ENCODE measurements at regions not wholly inside any gene's neighbourhood (a gene's known extent, or its start where the extent isn't known, plus 50 kb on each side); places are given as distances from the start of the nearest gene placed in this dataset.
A peak's percentile ranks its signal among the peaks of the same experiment; 100 is the strongest.

DNA sequence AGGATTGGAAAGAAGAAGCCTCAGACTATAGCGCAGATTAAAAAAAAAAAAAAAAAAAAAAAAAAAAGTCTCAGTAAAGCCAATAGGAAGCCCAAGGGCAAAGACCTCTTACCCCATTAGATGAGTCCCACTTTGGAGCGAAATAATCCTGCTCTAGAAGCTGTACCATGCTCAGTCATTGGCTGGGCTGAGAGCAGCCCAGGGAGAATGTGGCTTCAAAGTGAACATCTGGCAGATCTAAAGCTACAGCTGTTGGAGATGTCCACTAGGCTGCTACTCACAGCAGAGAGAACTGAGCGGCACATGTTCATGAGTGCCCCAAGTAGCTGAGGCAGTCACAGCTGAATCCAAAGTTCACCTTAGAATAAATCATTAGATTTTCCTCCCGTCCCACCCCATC is 560.9 kb downstream of the MED13L start:
- DNase-seq (ENCODE audit: low read depth in 4 of 4, low spot score in 2 of 4) = no peak

DNA sequence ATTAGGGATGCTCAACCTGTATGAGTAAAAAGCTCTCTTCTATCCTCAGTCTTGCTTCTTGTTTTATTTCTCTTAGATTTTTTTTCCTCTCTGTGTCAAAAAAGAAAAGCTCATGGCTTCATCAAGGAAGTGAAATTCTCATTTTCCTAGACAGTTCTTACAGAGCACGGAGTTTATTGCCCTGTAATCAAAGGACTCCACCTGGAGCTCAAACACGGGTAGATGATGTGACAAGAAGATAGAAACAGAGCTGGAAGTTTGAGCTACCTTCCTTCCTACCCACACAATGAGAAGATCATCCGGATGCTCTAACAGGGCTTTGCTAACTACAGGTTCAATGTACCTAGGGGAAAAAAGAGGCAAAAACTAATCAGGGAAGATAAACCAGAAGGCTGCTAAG is 564.8 kb downstream of the MED13L start:
- DNase-seq (ENCODE audit: low read depth in 4 of 4, low spot score in 2 of 4) = no peak

DNA sequence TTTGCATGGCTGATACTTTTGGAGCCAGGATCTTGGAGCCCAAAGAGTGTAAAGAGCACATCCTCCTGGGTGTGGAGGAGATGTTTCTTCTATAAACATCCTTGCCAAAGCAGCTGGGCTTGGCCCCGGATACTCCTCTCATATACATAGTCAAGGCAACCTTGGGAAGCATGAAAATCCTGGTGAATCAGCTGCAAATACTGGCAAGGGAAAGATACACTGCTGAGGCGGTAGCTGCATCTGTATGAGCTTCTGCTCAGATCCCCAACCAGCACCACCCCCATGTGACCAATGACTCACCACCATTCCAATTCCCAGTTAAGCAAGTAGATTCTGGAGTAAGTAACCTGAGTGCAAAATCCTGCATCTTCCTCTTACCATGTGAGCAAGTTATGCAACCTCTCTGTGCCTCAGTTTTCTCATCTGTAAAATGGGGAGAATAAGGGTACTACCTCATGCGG is 567.4 kb downstream of the MED13L start:
- no peak for DNase-seq (ENCODE audit: low read depth in 4 of 4, low spot score in 2 of 4)

DNA sequence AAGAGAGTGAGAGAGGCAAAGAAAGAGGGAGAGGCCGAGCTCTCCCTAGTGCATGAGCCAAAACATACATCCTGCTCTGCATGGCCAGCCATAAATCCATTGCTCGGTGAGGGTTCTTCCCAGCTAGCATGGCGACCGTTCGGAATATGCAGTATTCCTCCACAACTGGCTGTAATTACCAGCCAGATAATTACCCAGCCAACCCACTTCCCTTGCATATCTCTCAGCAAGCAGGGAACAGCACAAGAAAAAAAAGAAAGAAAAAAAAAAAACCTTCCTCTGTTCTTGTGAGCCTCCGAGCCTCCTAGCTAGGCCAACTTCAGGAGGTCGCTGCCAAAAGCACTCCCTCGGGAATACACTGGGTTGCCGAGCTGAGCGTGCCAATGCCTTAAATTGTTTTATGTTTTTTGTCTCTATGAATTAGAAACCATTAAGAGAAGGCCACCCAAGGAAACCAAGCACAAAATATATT is 567.9 kb downstream of the MED13L start:
- no peak for DNase-seq (ENCODE audit: low read depth in 4 of 4, low spot score in 2 of 4)

DNA sequence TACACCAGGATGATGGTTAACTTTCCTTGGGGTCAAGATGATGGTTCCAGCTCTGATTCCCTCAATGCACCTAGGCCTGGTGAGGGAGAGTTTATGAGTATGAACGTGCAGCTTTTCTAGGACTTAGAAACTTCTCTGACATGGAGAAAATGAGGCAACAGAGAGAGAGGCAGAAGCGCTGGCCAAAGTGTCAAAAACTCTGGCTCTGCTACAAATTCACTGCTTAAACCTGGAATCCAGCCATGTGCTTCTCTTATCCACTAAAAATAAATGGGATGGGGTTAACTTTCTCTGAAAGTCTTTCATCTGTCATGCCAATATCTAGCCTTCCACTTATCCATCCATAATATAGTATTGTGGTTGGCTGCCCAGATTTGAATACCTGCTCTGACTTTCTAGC is 568.7 kb downstream of the MED13L start:
- no peak for DNase-seq (ENCODE audit: low read depth in 4 of 4, low spot score in 2 of 4)

DNA sequence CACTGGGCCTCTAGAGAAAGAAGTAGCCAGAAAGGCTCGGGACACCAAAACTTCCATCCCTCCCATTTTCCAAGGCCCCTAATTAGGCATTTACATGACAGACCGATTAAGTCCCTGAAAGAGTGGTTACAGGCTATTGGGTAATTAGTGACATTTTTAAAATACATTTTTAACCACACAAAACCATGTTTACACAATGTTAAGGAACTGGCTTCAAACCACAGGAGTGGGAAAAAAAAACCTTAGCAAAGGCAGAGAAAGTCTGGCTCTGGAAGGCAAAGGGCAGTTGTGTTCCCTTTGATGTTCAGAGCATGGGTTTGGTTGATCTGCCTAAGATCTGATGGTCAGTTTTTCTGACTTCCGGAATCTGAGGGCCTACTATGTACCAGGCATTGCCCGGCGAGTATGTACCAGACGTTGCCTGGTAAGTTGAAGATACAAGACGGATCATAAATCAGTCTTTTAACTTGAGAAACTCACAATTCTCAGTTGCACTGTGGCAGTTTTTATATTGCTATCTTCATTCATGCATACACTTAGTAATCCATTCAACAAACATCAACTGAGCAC is 576.5 kb downstream of the MED13L start:
- no peak for DNase-seq (ENCODE audit: low read depth in 4 of 4, low spot score in 2 of 4)

DNA sequence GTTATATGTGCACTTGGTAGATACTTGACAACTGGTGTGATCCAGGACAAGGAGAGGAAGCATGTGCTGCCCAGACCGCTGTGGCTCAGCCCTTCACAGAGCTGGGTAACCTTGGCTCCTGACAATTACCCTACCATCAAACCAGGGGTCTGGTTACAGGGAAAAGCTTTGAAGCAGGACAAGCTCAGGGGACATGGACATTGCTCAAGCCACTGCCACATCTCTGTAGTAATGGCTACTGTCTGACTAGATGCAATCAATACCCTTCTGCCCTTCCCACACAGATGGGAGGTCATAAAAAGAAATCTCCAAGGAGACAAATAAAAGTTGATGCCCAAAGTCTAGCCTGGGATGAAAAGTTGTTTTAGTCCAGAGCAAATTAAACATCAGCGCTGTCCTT is 577.4 kb downstream of the MED13L start:
- DNase-seq (ENCODE audit: low read depth in 4 of 4, low spot score in 2 of 4) = no peak

DNA sequence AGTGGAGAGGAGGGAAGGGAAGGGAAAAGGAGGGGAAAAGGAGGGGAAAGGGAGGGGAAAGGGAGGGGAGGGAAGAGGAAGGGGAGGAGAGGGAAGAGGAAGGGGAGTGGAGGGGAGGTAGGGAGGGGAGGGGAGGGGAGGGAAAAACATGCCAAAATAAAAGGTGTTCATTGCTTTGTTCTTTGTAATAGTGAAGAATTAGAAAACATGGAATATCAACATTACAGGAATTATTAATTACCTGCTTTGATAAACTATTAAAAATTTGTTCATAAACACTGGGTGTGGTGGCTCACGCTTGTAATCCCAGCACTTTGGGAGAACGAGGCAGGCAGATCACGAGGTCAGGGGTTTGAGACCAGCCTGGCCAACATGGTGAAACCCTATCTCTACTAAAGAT is 579.2 kb downstream of the MED13L start:
- no peak for DNase-seq (ENCODE audit: low read depth in 4 of 4, low spot score in 2 of 4)

DNA sequence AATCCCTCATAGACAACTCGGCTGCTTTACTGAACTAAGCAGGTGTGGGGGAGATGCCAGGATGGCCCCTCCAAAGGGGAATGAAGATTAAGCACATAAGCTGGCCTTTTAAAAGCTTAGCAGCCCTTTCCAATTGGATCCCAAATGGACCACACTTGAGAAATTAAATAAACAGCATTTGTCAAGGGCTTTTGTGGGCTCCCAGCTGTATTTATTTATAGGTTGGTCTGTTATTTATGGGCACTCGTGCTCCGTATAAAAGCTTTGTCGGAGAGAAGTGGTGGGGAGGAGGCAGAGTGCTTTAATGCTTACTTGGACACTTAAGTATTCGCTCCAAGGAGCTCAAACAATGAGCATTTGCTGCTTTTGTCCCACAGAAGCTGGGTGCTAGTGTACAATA is 580.2 kb downstream of the MED13L start:
- DNase-seq (ENCODE audit: low read depth in 4 of 4, low spot score in 2 of 4) = peak in 1 of 4 donors; percentile 45

DNA sequence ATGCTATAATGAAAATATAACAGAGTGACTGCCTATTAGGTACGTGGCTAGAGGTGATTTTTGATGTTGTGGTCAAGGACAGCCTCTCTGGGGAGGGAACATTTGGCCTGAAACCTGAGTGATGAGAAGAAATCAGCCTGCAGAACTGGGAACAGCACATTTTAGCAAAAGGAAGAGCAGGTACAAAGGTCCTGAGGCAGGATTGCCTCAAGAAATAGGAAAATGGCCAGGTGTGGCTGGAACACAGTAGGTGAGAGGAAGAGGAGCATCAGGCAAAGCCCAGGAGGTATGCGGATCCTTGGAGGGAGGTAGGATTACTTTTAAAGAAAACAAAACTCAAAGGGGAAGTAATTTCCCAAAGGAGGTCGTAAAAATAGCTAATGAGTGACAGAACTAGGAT is 582.9 kb downstream of the MED13L start:
- DNase-seq (ENCODE audit: low read depth in 4 of 4, low spot score in 2 of 4) = no peak

DNA sequence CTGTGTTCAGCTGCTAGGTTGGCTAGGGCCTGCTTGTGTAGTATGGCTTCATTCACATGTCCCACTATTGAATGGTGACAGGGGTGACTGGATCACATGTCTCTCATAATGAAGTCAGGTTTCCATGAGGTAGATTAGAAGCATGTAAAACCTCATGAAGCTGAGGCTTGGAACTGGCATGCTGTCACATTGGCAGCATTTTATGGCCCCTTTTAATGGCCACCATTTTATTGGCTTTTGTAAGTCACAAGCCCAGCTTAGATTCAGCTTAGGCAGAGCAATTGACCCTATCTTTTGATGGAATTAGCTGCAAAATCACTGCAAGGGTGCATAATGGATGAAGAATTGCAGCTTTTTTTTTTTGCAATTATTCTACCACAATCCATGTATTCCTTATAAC is 583.5 kb downstream of the MED13L start:
- no peak for DNase-seq (ENCODE audit: low read depth in 4 of 4, low spot score in 2 of 4)

DNA sequence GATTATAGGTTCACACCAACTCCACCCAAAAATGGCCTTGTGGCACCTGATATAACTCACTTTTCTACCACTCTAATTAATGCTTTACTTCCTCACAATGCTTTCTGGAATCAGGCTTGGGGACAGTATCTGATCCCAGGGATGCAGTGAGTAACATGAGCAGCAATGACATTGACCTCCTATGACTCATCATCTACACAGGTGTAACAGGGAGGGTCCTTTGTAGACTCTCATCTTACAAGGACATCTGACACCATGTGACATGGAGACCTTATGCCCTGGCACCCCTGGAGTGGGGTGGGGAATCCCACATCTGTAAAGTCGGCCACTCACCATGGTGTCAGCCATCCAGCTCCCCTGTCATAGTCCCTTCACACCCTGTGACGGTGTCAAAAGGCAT is 586.4 kb downstream of the MED13L start:
- DNase-seq (ENCODE audit: low read depth in 4 of 4, low spot score in 2 of 4) = no peak

DNA sequence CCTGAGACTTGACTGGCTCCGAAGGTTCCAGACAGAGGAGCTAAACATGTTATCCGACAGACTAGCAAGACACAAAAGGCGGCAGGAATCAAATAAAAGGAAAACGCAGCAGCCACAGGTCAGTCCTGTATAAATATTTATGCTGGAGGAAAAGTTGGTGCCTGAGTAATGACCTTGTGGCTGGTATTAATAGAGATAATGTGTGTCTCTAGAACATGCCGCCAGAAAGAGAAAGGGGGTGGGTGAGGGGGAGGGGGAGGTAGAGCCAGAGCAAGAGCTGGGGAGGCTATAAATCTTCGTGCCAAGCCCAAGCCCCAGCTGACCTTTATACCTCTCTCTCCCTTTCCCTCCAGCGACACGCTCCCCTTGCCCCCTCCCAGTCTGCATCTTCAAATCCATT is 590.4 kb downstream of the MED13L start:
- DNase-seq (ENCODE audit: low read depth in 4 of 4, low spot score in 2 of 4) = no peak

DNA sequence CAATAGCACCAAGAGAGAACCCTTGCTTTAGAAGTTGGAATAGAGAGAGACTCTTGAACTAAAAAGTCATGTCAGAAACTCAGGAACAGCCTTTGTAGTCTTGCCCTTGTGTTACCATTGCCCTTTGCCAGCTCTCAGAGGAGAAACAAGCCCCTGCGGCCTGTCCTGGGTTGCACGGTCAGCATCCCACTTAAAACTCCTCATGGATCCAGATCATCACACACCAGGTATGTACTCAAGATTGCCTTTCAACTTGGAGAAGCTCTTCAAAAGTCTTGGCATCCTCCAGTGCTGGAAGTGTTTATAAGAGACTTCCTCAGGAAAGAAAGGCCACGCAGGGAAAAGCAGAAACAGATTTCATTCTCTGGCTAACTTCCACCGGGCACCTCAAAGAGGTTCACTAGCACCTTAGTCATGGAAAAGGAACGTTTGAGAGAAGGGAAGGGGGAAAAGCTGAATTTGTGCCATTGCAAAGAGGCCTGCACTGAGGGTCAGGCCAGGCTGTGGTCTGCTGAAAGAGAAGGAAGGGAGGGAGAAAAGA is 594.2 kb downstream of the MED13L start:
- no peak for DNase-seq (ENCODE audit: low read depth in 4 of 4, low spot score in 2 of 4)

DNA sequence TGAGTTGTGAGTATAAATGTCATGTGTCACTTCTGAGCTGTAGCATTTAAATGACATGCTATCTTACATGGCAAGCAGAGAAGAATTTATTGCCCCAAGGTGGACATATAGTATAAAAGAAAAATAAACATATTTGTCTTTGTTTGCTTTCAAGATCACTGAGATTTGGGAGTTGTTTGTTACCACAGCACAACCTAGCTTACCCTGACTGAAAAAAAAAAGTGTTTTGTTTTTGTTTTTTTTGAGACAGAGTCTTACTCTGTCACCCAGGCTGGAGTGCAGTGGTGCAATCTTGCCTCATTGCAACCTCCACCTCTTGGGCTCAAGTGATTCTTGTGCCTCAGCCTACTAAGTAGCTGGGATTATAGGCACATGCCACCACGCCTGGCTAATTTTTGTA is 596.5 kb downstream of the MED13L start:
- no peak for DNase-seq (ENCODE audit: low read depth in 4 of 4, low spot score in 2 of 4)

DNA sequence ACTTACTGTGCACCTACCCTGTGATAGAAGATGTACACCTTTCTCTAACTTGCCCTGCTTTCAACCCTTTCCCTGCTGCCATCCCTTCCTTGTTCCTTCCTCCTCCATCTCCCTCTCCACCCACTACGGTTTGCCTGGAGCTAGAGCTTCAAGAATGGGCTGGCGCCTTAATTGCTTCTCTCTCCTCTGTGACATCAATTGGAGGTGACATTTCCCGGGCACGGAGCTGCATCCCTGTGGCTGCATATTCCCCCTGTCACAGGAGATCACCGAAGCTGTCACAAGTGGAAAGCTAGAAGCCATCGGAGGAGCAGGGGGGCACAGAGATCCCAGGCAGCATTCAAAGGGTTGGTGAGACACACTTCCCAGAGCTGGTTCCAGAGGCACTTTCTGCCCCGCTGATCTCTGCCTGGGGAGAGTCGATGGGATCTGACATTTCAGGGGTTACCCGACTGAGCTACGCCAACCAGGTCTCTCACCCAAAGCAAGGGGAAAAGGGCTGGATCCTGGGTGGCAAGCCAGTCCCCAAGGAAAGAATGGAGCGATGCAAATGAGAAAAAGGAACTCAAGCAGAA is 604.9 kb downstream of the MED13L start:
- no peak for DNase-seq (ENCODE audit: low read depth in 4 of 4, low spot score in 2 of 4)

DNA sequence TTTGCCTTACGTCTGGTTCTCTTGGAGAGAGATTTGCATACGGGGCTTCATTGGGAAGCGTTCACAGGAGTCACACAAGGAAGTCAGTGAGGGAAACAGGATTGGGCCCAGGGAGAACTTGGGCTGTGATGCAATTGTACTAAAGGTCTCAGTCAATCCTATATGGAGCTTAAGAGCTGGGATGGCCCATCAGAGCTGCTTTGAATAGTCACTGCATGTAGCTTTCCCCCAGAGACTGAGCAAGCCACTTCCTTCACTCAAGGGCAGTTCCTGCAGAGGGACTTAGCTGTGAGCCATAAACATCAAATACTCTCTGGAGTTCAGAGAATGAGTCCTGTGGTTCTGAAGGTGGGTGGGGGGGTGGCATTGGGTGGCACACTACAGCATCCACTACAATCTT is 605.4 kb downstream of the MED13L start:
- no peak for DNase-seq (ENCODE audit: low read depth in 4 of 4, low spot score in 2 of 4)

DNA sequence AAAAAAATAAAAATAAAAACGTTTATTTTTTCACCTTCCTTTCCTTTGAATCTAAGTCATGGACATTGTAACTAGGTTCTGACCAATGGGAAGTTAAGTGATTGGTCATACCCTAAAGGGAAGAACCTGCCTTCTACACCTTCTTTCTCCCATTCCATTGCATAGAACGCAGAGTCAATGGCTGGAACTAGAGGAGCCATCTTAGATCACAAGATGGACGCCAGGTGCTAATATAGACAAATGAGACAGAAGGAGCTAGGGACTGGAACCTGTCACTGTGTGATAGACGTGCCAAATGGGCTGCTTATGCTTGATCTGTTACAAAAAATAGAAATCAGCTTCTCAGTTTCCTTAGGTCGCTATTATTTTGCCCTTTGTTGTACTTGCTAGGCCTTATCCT is 606.6 kb downstream of the MED13L start:
- DNase-seq (ENCODE audit: low read depth in 4 of 4, low spot score in 2 of 4) = no peak

DNA sequence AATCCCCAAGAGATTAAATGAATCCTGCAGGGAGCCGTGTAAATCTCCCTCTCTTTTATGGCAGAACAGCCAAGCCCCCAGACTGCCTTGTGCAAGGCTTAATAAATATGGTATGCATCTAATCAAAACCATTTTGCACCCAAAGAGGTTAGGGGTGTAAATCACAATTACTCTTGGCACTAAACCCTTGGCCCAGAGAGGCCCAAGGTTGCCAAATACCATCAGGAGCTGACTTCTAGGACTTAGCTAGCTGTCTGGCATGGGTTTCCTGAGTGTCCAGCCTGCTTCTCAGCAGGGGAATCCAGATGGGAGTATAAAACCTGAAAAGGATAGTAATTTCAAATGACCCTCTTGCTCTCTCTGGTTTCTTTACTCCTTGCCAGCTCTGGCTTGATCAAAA is 610.4 kb downstream of the MED13L start:
- no peak for DNase-seq (ENCODE audit: low read depth in 4 of 4, low spot score in 2 of 4)

DNA sequence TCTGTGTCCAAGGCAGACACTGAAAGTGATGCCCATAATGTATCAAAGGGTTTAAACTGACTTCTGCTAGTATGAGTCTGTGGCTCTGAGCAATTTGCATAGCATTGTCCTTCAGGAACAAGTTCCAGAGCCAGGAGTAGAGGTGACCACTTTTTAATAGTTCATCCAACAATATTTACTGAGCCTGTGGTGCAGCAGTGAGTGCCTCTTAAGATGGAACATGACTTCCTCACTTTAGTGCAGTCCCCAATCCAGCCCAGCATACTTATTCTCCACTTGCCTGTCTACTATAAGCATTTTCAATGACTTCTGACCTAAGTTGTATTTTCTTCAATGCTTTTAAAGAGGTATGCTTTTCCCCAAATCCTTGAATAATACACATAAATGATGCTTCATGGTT is 611.3 kb downstream of the MED13L start:
- no peak for DNase-seq (ENCODE audit: low read depth in 4 of 4, low spot score in 2 of 4)

DNA sequence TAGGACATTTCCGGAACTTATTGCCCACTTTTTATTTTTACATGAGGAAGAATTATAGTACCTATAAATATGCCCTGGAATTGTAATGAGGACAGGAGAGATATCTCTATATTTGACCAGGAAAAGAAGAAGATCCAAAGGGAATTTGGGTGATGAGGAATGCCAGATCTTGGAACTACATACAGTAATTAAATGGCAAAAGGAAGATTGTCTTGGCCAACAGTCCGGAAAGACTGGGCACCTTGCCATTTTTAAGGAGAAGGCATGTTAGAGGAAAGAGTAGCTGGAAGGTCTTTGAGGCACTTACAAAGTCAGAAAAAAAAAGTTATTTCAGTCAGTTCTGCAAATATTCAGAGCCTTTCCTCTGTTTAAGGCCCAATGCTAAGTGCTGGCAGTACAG is 616.4 kb downstream of the MED13L start:
- no peak for DNase-seq (ENCODE audit: low read depth in 4 of 4, low spot score in 2 of 4)

DNA sequence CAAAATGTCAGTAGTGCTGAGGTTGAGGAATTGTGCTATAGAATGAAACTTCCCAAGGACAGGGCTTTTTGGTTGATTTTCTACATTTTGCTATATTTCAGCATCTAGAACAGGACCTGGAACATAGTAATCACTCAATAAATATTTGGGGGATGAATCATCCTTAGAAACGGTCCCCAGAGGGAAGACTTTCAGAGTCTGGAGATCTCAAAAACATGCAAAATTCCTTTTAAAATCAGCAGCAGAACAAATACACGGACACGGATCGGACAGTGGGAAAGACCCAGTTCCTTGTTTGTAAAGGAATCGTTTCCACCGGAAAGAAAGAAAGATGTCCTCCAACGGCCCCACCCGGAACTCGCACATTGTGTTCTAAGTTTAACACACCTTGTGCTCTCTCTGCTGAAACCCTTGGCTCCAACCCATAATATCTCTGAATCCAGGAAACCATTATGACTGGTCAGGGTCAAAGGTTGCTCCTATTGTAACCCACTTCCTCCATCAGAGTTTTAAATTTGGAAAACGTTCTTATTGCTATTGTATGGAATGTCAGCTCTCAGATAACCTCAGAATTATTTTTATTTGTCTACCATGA is 617.2 kb downstream of the MED13L start:
- no peak for DNase-seq (ENCODE audit: low read depth in 4 of 4, low spot score in 2 of 4)
